ENCODE measurements at regions not wholly inside any gene's neighbourhood (a gene's known extent, or its start where the extent isn't known, plus 50 kb on each side); places are given as distances from the start of the nearest gene placed in this dataset.

- no peak for TF ChIP-seq EZH2 (IDR thresholded peaks at IDR 0.05; ENCODE audit: borderline replicate concordance, low read length)
- TF ChIP-seq, protein P1, sequence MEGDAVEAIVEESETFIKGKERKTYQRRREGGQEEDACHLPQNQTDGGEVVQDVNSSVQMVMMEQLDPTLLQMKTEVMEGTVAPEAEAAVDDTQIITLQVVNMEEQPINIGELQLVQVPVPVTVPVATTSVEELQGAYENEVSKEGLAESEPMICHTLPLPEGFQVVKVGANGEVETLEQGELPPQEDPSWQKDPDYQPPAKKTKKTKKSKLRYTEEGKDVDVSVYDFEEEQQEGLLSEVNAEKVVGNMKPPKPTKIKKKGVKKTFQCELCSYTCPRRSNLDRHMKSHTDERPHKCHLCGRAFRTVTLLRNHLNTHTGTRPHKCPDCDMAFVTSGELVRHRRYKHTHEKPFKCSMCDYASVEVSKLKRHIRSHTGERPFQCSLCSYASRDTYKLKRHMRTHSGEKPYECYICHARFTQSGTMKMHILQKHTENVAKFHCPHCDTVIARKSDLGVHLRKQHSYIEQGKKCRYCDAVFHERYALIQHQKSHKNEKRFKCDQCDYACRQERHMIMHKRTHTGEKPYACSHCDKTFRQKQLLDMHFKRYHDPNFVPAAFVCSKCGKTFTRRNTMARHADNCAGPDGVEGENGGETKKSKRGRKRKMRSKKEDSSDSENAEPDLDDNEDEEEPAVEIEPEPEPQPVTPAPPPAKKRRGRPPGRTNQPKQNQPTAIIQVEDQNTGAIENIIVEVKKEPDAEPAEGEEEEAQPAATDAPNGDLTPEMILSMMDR (IDR thresholded peaks at IDR 0.05; ENCODE audit: low read length): no peak
Measured at GRCh38 chr5:104699438-104699837, 1136.8 kb upstream of the NUDT12 start.
